ENCODE measurements at regions not wholly inside any gene's neighbourhood (a gene's known extent, or its start where the extent isn't known, plus 50 kb on each side); places are given as distances from the start of the nearest gene placed in this dataset.

- Mint-ChIP-seq H3K27ac (no peak overlapping the region), H3K36me3 (ENCODE audit: insufficient read depth in 1 of 3, low read depth in 3 of 3) (no peaks in the 10 kb centered on the region; a peak in 1 of 7 replicates), H3K9me3 (peaks cover 0 to 1% of the 10 kb centered on the region in 2 experiments; a peak in 1 of 5 replicates), H3K4me1 (peaks cover 4 to 6% of the 10 kb centered on the region in 2 experiments; a peak in 3 of 4 replicates), H3K27me3 (ENCODE audit: low read depth) (peaks cover 7% of the 10 kb centered on the region), H3K4me3 (no peak overlapping the region)
- H2BK5ac ChIP-seq (ENCODE audit: insufficient read length, low read length) = no peak overlapping the region
- no CpG with 5 or more reads among the region's 6 CpGs for WGBS (ENCODE audit: extremely low coverage, insufficient read length, low lambda C conversion rate)
- H3K14ac ChIP-seq (ENCODE audit: insufficient read depth, low read length) = no peak overlapping the region
- H3K79me2 ChIP-seq (ENCODE audit: insufficient read depth, low read length) = no peaks in the 10 kb centered on the region
- no peak overlapping the region for H3K4me2 ChIP-seq (ENCODE audit: insufficient read depth, insufficient read length, low read length)
- no peak overlapping the region for H4K91ac ChIP-seq (ENCODE audit: insufficient read length, low read depth, low read length)
- no peak overlapping the region for H3K23ac ChIP-seq (ENCODE audit: insufficient read length, low read depth, low read length)
- H3K23me2 ChIP-seq (ENCODE audit: insufficient read length, low read depth, low read length, poor library complexity, severe bottlenecking) = no peaks in the 10 kb centered on the region
- no peak overlapping the region for H4K8ac ChIP-seq (replicated peaks; ENCODE audit: insufficient read length, low read depth, low read length)
- no peak overlapping the region for H2AFZ ChIP-seq (ENCODE audit: low read length)
- no peaks in the 10 kb centered on the region for H3K4me1 ChIP-seq (ENCODE audit: insufficient read depth, low read length)
- no peak overlapping the region for H3T11ph ChIP-seq (ENCODE audit: low read length)
- no peak for DNase-seq
- H3K27ac ChIP-seq (ENCODE audit: insufficient read length, low read depth, low read length) = no peak overlapping the region
- no peaks in the 10 kb centered on the region for H3K27me3 ChIP-seq (ENCODE audit: insufficient read depth, low read length)
- no peak overlapping the region for H3K4ac ChIP-seq (ENCODE audit: low read depth, low read length)
- H3K79me1 ChIP-seq (ENCODE audit: insufficient read depth, low read depth, low read length, poor library complexity, severe bottlenecking) = no peaks in the 10 kb centered on the region
- no peaks in the 10 kb centered on the region for H3K9me3 ChIP-seq (ENCODE audit: control insufficient read depth, low read depth, low read length)
- no peak for TF ChIP-seq CTCF (conservative IDR thresholded peaks at IDR 0.05)
- no peak overlapping the region for H2BK120ac ChIP-seq (ENCODE audit: low read depth, low read length, poor library complexity, severe bottlenecking)
- H3K56ac ChIP-seq (ENCODE audit: insufficient read length, low read depth, low read length) = no peak overlapping the region
- no peak overlapping the region for H2BK20ac ChIP-seq (ENCODE audit: low read depth, low read length, poor library complexity, severe bottlenecking)
- no peak overlapping the region for H3K9ac ChIP-seq (ENCODE audit: extremely low read depth, insufficient read length, low read length)
- no peak overlapping the region for H3K18ac ChIP-seq (ENCODE audit: insufficient read length, low read depth, low read length)
- H2BK15ac ChIP-seq (ENCODE audit: low read depth, low read length) = no peak overlapping the region
- H4K20me1 ChIP-seq (ENCODE audit: control insufficient read depth, insufficient read depth, insufficient read length) = no peaks in the 10 kb centered on the region
- no peak overlapping the region for H2BK12ac ChIP-seq (ENCODE audit: insufficient read length, low read depth, low read length)
- H4K5ac ChIP-seq (ENCODE audit: insufficient read length, low read depth, low read length) = no peak overlapping the region
- no peak overlapping the region for H2AK5ac ChIP-seq (ENCODE audit: insufficient read length, low read length)
Observed at GRCh38 chr11:129722529-129722928, 93.1 kb upstream of the TMEM45B start.
